ENCODE measurements at regions not wholly inside any gene's neighbourhood (a gene's known extent, or its start where the extent isn't known, plus 50 kb on each side); places are given as distances from the start of the nearest gene placed in this dataset.

GRCh38 chr13:54356209-54356608, 1327.6 kb downstream of the OLFM4 start:
- Mint-ChIP-seq H3K27ac (no peak overlapping the region), H3K4me1 (no peaks in the 10 kb centered on the region), H3K4me3 (no peak overlapping the region), H3K36me3 (no peaks in the 10 kb centered on the region), H3K9me3 (peaks cover 0 to 11% (median 3%) of the 10 kb centered on the region in 7 donors), H3K27me3 (no peaks in the 10 kb centered on the region)
- no peaks in the 10 kb centered on the region for H3K27me3 ChIP-seq (ENCODE audit: control insufficient read depth, insufficient read depth, low read length)
- peaks cover 0 to 4% of the 10 kb centered on the region in 2 experiments for H3K9me3 ChIP-seq (ENCODE audit: control insufficient read depth in 2 of 2, low read length in 2 of 2)
- no peak overlapping the region for H3K4me3 ChIP-seq (ENCODE audit: low read depth, low read length)
- no peak for DNase-seq
- ATAC-seq (ENCODE audit: low read depth in 2 of 2): no peak
- H3K4me1 ChIP-seq (ENCODE audit: control insufficient read depth, insufficient read depth, low read length, poor library complexity, severe bottlenecking): no peaks in the 10 kb centered on the region
- H3K36me3 ChIP-seq (ENCODE audit: control insufficient read depth, insufficient read depth, low read length): no peaks in the 10 kb centered on the region
- no peak overlapping the region for H3K27ac ChIP-seq (ENCODE audit: insufficient read depth, low read length, poor library complexity, severe bottlenecking)

- Histone ChIP-seq H3K4me3 (ENCODE audit: low read depth, low read length) (no peak overlapping the region), H3K4me1 (ENCODE audit: control insufficient read depth, insufficient read depth, low read length, poor library complexity, severe bottlenecking) (no peaks in the 10 kb centered on the region), H3K9me3 (ENCODE audit: control insufficient read depth in 2 of 2, low read length in 2 of 2) (peaks cover 0 to 4% of the 10 kb centered on the region in 2 experiments), H3K36me3 (ENCODE audit: control insufficient read depth, insufficient read depth, low read length) (no peaks in the 10 kb centered on the region), H3K27me3 (ENCODE audit: control insufficient read depth, insufficient read depth, low read length) (no peaks in the 10 kb centered on the region), H3K27ac (ENCODE audit: insufficient read depth, low read length, poor library complexity, severe bottlenecking) (no peak overlapping the region)
- no peak overlapping the region for H3K27ac Mint-ChIP-seq
- peaks cover 0 to 11% (median 3%) of the 10 kb centered on the region in 7 donors for H3K9me3 Mint-ChIP-seq
- no peaks in the 10 kb centered on the region for H3K4me1 Mint-ChIP-seq
- ATAC-seq (ENCODE audit: low read depth in 2 of 2): no peak
- no peak overlapping the region for H3K4me3 Mint-ChIP-seq
- no peaks in the 10 kb centered on the region for H3K27me3 Mint-ChIP-seq
- DNase-seq: no peak
- no peaks in the 10 kb centered on the region for H3K36me3 Mint-ChIP-seq
Observed at GRCh38 chr13:54356849-54357248, 1328.2 kb downstream of the OLFM4 start.

DNA sequence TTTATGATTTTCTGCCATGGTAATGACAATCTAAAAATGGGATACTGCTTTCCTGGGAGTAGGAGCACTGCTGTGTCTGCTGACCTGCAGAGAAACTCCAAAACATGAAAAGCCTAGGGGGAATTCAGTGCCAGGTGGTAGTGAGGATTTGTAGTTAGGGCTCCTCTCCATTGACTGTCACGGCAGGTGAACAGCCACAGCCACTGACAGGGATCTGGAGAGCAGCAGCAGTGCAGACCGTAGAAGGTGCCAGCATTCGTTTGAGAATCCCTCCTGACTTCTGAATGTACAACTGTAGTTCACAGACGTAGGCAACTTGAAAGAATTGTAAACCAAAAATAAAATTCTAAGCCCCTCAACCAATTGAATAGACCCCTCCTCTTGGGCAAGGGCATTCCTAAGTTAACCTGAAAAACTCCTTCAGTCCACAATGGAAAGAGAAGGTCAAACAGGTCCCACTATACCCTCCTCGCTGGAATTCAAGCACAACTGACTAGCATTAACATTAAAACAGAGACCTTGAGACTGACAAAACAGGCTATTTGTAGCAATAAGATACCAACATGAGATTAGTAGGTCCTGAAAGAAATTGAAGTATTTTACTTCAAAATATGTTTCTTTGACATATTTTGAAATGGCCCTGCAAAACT, 1328.8 kb downstream of the OLFM4 start:
- peaks cover 0 to 7% (median 3%) of the 10 kb centered on the region in 7 donors for H3K9me3 Mint-ChIP-seq

DNA sequence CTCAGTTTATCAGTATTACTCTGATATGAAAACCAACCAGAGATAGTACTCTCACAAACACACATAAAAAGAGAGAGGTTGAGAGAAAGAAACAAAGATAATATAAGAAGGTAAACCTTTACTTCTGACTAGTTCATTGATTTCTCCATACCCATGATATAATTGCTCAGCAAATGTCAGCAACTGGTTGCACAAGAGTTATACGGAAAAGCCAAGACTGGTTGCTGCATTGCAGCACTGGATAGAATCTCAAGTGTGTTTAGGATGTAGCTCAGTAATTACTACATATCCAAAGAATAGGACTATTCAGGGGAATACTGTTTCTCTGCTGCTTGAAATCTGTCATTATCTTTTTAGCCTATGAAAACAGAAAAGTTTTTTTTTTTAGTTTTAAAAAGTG, 1332.8 kb downstream of the OLFM4 start:
- no peaks in the 10 kb centered on the region for H3K27me3 ChIP-seq (ENCODE audit: control insufficient read depth, insufficient read depth, low read length)
- H3K36me3 ChIP-seq (ENCODE audit: control insufficient read depth, insufficient read depth, low read length): no peaks in the 10 kb centered on the region
- no peak for DNase-seq
- no peak for ATAC-seq (ENCODE audit: low read depth in 2 of 2)
- no peaks in the 10 kb centered on the region for H3K36me3 Mint-ChIP-seq
- no peaks in the 10 kb centered on the region for H3K4me1 ChIP-seq (ENCODE audit: control insufficient read depth, insufficient read depth, low read length, poor library complexity, severe bottlenecking)
- no peak overlapping the region for H3K4me3 Mint-ChIP-seq
- H3K9me3 Mint-ChIP-seq: peaks cover 0 to 7% (median 5%) of the 10 kb centered on the region in 7 donors
- H3K27ac ChIP-seq (ENCODE audit: insufficient read depth, low read length, poor library complexity, severe bottlenecking): no peak overlapping the region
- no peaks in the 10 kb centered on the region for H3K4me1 Mint-ChIP-seq
- no peak overlapping the region for H3K27ac Mint-ChIP-seq
- H3K9me3 ChIP-seq (ENCODE audit: control insufficient read depth in 2 of 2, low read length in 2 of 2): peaks cover 0 to 4% of the 10 kb centered on the region in 2 experiments
- no peaks in the 10 kb centered on the region for H3K27me3 Mint-ChIP-seq
- no peak overlapping the region for H3K4me3 ChIP-seq (ENCODE audit: low read depth, low read length)

More for the DNA sequence above, 1328.8 kb downstream of the OLFM4 start:
- Histone ChIP-seq H3K4me1 (ENCODE audit: control insufficient read depth, insufficient read depth, low read length, poor library complexity, severe bottlenecking) (no peaks in the 10 kb centered on the region), H3K36me3 (ENCODE audit: control insufficient read depth, insufficient read depth, low read length) (no peaks in the 10 kb centered on the region), H3K27ac (ENCODE audit: insufficient read depth, low read length, poor library complexity, severe bottlenecking) (no peak overlapping the region), H3K4me3 (ENCODE audit: low read depth, low read length) (no peak overlapping the region), H3K27me3 (ENCODE audit: control insufficient read depth, insufficient read depth, low read length) (no peaks in the 10 kb centered on the region), H3K9me3 (ENCODE audit: control insufficient read depth in 2 of 2, low read length in 2 of 2) (peaks cover 0 to 4% of the 10 kb centered on the region in 2 experiments)
- no peak for ATAC-seq (ENCODE audit: low read depth in 2 of 2)
- Mint-ChIP-seq H3K27ac (no peak overlapping the region), H3K27me3 (no peaks in the 10 kb centered on the region), H3K36me3 (no peaks in the 10 kb centered on the region), H3K4me3 (no peak overlapping the region), H3K4me1 (no peaks in the 10 kb centered on the region)
- DNase-seq: no peak

DNA sequence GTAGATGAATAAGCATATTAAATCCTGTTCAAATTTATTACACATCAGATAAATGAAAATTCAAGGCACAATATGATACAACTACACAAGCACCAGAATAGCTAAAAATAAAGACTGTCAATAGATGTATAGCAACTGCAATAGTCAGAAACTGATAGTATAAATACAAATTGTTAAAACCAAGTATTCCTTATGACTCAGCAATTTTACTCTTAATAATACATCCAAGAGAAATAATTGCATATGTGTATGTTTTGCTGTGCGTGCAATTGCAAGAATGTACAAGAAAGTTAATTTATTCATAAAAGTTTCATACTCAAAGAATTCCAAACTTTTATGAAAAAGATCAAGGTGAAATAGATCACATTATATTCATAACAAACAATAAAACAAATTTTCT, 1338.1 kb downstream of the OLFM4 start:
- no peak for DNase-seq
- Mint-ChIP-seq H3K4me1 (no peaks in the 10 kb centered on the region), H3K4me3 (no peak overlapping the region), H3K27ac (no peak overlapping the region), H3K27me3 (no peaks in the 10 kb centered on the region), H3K9me3 (peaks cover 0 to 19% (median 6%) of the 10 kb centered on the region in 7 donors), H3K36me3 (no peaks in the 10 kb centered on the region)
- Histone ChIP-seq H3K36me3 (ENCODE audit: control insufficient read depth, insufficient read depth, low read length) (no peaks in the 10 kb centered on the region), H3K4me1 (ENCODE audit: control insufficient read depth, insufficient read depth, low read length, poor library complexity, severe bottlenecking) (no peaks in the 10 kb centered on the region), H3K27me3 (ENCODE audit: control insufficient read depth, insufficient read depth, low read length) (no peaks in the 10 kb centered on the region), H3K27ac (ENCODE audit: insufficient read depth, low read length, poor library complexity, severe bottlenecking) (no peak overlapping the region), H3K9me3 (ENCODE audit: control insufficient read depth in 2 of 2, low read length in 2 of 2) (peaks cover 1 to 6% of the 10 kb centered on the region in 2 experiments), H3K4me3 (ENCODE audit: low read depth, low read length) (no peak overlapping the region)
- ATAC-seq (ENCODE audit: low read depth in 2 of 2): no peak

DNA sequence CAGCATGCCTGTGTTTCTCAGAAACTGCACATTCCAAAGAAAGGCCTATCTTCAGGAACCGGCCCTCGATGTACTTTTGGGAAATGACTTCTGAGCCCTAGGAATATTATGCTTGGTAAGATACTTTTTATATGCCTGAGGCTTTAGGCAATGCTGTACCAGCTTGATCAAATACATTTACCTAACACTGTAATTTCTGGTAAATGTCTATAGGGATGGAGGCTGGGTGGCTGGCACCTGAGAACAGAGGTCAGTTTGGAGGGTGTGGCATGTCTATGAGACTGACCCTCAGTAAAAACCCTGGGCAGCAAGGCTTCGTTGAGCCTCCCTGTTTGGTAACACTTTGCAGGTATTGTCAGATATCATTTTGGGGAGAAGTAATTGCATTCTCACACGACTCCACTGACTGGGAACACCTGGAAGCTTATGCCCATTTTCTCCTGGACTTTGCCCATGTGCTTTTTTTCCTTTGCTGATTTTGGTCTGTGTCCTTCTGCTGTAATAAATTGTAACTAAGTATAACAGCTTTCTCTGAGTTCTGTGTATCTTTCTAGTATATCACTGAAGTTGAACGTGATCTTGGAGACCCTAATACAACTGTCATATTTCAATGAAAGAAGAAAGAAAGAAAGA, 1339.1 kb downstream of the OLFM4 start:
- H3K4me3 Mint-ChIP-seq: no peak overlapping the region
- no peak for ATAC-seq (ENCODE audit: low read depth in 2 of 2)
- Histone ChIP-seq H3K4me3 (ENCODE audit: low read depth, low read length) (no peak overlapping the region), H3K27ac (ENCODE audit: insufficient read depth, low read length, poor library complexity, severe bottlenecking) (no peak overlapping the region), H3K36me3 (ENCODE audit: control insufficient read depth, insufficient read depth, low read length) (no peaks in the 10 kb centered on the region), H3K4me1 (ENCODE audit: control insufficient read depth, insufficient read depth, low read length, poor library complexity, severe bottlenecking) (no peaks in the 10 kb centered on the region), H3K9me3 (ENCODE audit: control insufficient read depth in 2 of 2, low read length in 2 of 2) (peaks cover 1 to 8% of the 10 kb centered on the region in 2 experiments), H3K27me3 (ENCODE audit: control insufficient read depth, insufficient read depth, low read length) (no peaks in the 10 kb centered on the region)
- no peak overlapping the region for H3K27ac Mint-ChIP-seq
- H3K36me3 Mint-ChIP-seq: no peaks in the 10 kb centered on the region
- H3K4me1 Mint-ChIP-seq: no peaks in the 10 kb centered on the region
- H3K9me3 Mint-ChIP-seq: peaks cover 1 to 23% (median 6%) of the 10 kb centered on the region in 7 donors
- no peaks in the 10 kb centered on the region for H3K27me3 Mint-ChIP-seq
- no peak for DNase-seq

DNA sequence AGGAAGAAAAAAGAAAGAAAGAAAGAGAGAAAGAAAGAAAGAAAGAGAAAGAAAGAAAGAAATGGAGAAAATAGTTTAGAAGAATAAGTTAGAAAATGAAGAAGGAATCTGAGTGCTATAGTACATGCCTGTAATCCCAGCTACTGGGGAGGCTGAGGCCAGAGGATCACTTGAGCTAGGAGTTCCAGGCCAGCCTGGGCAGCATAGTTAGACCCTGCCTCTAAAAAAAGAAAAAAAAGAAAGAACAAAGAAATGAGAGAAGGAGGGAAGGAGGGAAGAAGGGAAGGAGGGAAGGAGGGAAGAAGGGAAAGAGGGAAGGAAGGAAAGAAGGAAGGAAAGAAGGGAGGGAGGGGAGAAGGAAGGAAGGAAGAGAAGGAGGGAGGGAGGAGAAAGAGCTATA, 1339.8 kb downstream of the OLFM4 start:
- Mint-ChIP-seq H3K9me3 (peaks cover 1 to 19% (median 4%) of the 10 kb centered on the region in 7 donors), H3K36me3 (no peaks in the 10 kb centered on the region), H3K4me1 (no peaks in the 10 kb centered on the region), H3K4me3 (no peak overlapping the region), H3K27ac (no peak overlapping the region), H3K27me3 (no peaks in the 10 kb centered on the region)
- Histone ChIP-seq H3K9me3 (ENCODE audit: control insufficient read depth in 2 of 2, low read length in 2 of 2) (peaks cover 6 to 8% of the 10 kb centered on the region in 2 experiments), H3K27me3 (ENCODE audit: control insufficient read depth, insufficient read depth, low read length) (no peaks in the 10 kb centered on the region), H3K4me1 (ENCODE audit: control insufficient read depth, insufficient read depth, low read length, poor library complexity, severe bottlenecking) (no peaks in the 10 kb centered on the region), H3K27ac (ENCODE audit: insufficient read depth, low read length, poor library complexity, severe bottlenecking) (no peak overlapping the region), H3K4me3 (ENCODE audit: low read depth, low read length) (no peak overlapping the region), H3K36me3 (ENCODE audit: control insufficient read depth, insufficient read depth, low read length) (no peaks in the 10 kb centered on the region)
- DNase-seq (no peak), ATAC-seq (ENCODE audit: low read depth in 2 of 2) (no peak)

- H3K4me3 ChIP-seq (ENCODE audit: low read depth, low read length): no peak overlapping the region
- Mint-ChIP-seq H3K27ac (no peak overlapping the region), H3K4me3 (no peak overlapping the region), H3K36me3 (no peaks in the 10 kb centered on the region), H3K9me3 (peaks cover 2 to 23% (median 9%) of the 10 kb centered on the region in 7 donors), H3K4me1 (no peaks in the 10 kb centered on the region), H3K27me3 (no peaks in the 10 kb centered on the region)
- peaks cover 8 to 9% of the 10 kb centered on the region in 2 experiments for H3K9me3 ChIP-seq (ENCODE audit: control insufficient read depth in 2 of 2, low read length in 2 of 2)
- DNase-seq (no peak), ATAC-seq (ENCODE audit: low read depth in 2 of 2) (no peak)
- H3K36me3 ChIP-seq (ENCODE audit: control insufficient read depth, insufficient read depth, low read length): no peaks in the 10 kb centered on the region
- no peaks in the 10 kb centered on the region for H3K4me1 ChIP-seq (ENCODE audit: control insufficient read depth, insufficient read depth, low read length, poor library complexity, severe bottlenecking)
- H3K27me3 ChIP-seq (ENCODE audit: control insufficient read depth, insufficient read depth, low read length): no peaks in the 10 kb centered on the region
- no peak overlapping the region for H3K27ac ChIP-seq (ENCODE audit: insufficient read depth, low read length, poor library complexity, severe bottlenecking)
Observed at GRCh38 chr13:54373211-54373610, 1344.6 kb downstream of the OLFM4 start.
